ENCODE measurements at regions not wholly inside any gene's neighbourhood (a gene's known extent, or its start where the extent isn't known, plus 50 kb on each side); places are given as distances from the start of the nearest gene placed in this dataset.
A peak's percentile ranks its signal among the peaks of the same experiment; 100 is the strongest.

DNA sequence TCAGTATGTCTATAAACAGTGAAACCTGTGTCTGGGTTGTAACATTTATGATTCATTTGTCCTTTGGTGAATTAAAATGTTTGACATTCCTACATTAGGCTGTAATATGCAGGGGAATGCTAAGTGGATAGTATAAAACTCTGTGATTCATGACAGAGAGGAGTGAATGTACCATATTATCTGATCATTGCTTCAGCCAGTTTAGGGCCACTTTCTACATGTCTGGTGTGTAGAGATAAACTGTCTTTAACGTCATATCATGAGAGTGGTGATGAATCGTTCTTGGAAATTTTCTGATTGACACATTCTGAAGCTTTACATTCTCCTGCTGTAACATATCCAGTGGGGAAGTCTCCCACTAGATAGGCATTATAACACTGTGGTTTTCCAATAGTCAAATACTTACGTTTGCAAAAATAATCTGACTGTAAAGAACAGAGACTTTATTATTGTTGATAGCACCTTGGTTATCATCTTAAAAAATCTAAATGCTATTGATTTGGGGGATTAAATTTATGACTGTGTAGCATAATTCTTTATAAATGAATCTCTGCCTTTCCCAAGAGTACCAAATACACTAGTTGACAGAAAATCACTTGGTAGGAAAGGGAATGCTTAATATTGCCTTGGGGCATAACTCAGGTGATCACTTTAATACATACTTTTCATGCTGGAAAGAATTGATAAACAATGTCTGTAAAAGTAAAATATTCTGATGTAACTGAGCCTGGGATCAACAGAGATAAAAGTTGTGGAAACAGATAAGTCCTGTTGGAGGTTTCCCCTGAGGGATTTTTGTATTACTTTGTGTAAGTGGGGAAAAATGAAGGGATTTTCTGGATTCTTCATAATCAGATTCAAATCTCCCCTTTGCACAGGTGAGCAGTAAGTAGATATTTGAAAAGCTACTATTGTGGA, 427.9 kb downstream of the JRKL start (continued):
- TF ChIP-seq BDP1 (IDR thresholded peaks at IDR 0.05; ENCODE audit: insufficient read depth, insufficient read length): no peak
- TF ChIP-seq CREB1 (IDR thresholded peaks at IDR 0.05): peak; percentile 67; the same call in 1 of the 2 replicates
- TF ChIP-seq CREB1 (CRISPR knock-in tag; IDR thresholded peaks at IDR 0.05): peak; percentile 21; the same call in 1 of the 2 replicates
- peak; percentile 76; the same call in 1 of the 2 replicates for TF ChIP-seq PYGO2 (tag; IDR thresholded peaks at IDR 0.05)
- peak; percentile 17; the same call in 1 of the 2 replicates for TF ChIP-seq ESRRA (IDR thresholded peaks at IDR 0.05; ENCODE audit: borderline replicate concordance, low read depth)
- no peak for TF ChIP-seq ZBTB33 (CRISPR knock-in tag; IDR thresholded peaks at IDR 0.05)
- no peak for TF ChIP-seq BCL6 (CRISPR knock-in tag; IDR thresholded peaks at IDR 0.05)
- peak; percentile 76 for TF ChIP-seq GATA2 (CRISPR knock-in tag; IDR thresholded peaks at IDR 0.05)
- TF ChIP-seq ZNF175 (CRISPR knock-in tag; IDR thresholded peaks at IDR 0.05; ENCODE audit: low read depth): peak; percentile 90
- peak; percentile 90 for TF ChIP-seq MTA2 (IDR thresholded peaks at IDR 0.05; ENCODE audit: low read depth)
- no peak for TF ChIP-seq BRCA1 (IDR thresholded peaks at IDR 0.05)
- no peak for TF ChIP-seq BRCA1 (CRISPR knock-in tag; IDR thresholded peaks at IDR 0.05)
- TF ChIP-seq SMAD3 (CRISPR knock-in tag; conservative IDR thresholded peaks at IDR 0.05): peak; percentile 59; the same call in 1 of the 2 replicates
- TF ChIP-seq PKNOX1 (IDR thresholded peaks at IDR 0.05): peak; percentile 98
- TF ChIP-seq KLF10 (CRISPR knock-in tag; IDR thresholded peaks at IDR 0.05): no peak
- TF ChIP-seq MCM3 (IDR thresholded peaks at IDR 0.05): no peak
- no peak for TF ChIP-seq CC2D1A (IDR thresholded peaks at IDR 0.05)
- TF ChIP-seq TAF7 (tag; IDR thresholded peaks at IDR 0.05): no peak
- TF ChIP-seq ZNF316 (IDR thresholded peaks at IDR 0.05): peak; percentile 14; the same call in 1 of the 2 replicates
- TF ChIP-seq MBD2 (IDR thresholded peaks at IDR 0.05; ENCODE audit: borderline replicate concordance, low read depth): peak; percentile 72
- no peak for TF ChIP-seq ILF3 (IDR thresholded peaks at IDR 0.05; ENCODE audit: borderline replicate concordance)
- TF ChIP-seq PBX2 (CRISPR knock-in tag; IDR thresholded peaks at IDR 0.05; ENCODE audit: low read depth): peak; percentile 65
- TF ChIP-seq PBX2 (tag; conservative IDR thresholded peaks at IDR 0.05; ENCODE audit: low read depth): peak; percentile 98
- peak; percentile 97 for TF ChIP-seq SMARCE1 (IDR thresholded peaks at IDR 0.05)
- TF ChIP-seq SOX6 (IDR thresholded peaks at IDR 0.05): peak; percentile 88
- no peak for TF ChIP-seq NUFIP1 (IDR thresholded peaks at IDR 0.05; ENCODE audit: partially characterized antibody)
- peak; percentile 74; the same call in 1 of the 2 replicates for TF ChIP-seq KHSRP (IDR thresholded peaks at IDR 0.05)

Data from K562 (cell line).